ENCODE measurements at regions not wholly inside any gene's neighbourhood (a gene's known extent, or its start where the extent isn't known, plus 50 kb on each side); places are given as distances from the start of the nearest gene placed in this dataset.

DNA sequence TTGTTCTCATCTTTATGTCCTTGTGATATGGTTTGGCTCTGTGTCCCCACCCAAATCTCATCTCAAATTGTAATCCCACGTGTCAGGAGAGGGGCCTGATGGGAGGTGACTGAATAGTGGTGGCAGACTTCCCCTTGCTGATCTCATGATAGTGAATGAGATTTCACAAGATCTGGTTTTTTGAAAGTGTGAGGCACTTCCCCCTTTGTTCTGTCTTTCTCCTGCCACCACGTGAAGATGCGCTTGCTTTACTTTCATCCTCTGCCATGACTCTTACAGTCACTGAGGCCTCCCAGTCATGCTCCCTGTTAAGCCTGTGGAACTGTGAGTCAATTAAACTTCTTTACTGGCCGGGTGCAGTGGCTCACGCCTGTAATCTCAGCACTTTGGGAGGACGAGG, 161.0 kb downstream of the HERPUD2 start:
- DNase-seq, result no peak

DNA sequence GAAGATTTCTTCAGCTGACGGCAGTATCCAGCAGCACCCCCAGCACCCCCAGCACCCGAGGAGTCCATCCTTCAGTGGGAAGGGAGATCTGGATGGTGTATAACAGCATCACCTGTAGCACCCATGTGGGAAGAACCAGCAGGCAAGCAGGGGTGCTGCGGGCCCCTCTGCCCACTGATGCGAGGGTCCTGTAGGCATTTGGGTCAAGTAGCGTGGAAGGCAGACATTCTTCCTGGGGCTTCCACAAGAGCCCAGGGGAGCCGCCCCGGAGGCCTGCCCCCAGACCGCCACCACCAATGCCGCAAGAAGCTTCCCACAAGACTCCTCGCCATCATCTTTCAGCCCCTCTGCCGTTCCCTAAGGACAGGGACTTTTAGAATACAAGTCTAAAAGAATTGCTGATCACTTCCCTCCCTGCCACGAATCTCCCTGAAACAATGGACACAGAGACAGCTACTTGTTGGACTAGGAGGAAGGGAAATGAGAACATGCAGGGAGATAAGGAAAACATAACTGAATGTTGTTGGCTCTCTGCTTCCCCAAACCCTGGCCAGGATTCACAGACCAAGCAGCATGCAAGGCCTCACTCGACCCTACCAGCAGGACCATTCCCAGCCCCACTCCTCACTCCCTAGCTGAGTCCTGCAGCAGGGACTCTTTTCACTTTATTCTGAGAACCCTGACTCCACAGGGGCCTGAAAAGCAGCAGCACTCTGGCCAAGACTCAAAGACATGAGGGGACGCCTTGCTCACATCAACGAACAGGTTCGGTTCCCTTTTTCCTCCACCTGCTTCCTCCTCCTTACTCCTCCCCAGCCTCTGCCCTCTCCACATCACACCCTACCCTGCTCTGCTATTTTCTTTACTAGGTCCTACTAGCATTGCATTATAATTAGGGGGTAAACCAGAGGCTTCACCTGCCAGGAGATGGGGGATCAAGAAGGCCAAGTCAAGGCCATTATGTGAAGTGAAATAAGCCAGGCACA, 164.5 kb downstream of the HERPUD2 start:
- DNase-seq, result no peak

DNA sequence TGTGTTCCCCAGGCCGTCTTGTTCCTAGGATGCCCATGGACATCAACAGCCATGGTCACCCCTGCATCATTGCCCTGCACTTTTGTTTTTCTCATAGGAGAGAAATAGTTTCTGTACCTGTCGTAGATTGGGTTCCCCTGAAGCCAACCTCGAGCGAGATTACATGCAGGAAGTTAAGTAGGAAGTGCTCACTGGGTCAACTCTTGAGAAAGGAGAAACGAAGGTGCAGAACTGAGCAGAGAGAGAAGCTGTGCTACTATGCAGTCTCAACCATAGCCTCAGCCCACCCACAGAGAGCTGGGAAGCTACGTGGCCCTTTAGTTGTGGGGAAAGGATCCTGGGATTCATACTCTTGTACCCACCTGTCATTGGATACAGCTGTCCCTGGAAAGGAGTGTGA, 165.2 kb downstream of the HERPUD2 start:
- no peak for DNase-seq

DNA sequence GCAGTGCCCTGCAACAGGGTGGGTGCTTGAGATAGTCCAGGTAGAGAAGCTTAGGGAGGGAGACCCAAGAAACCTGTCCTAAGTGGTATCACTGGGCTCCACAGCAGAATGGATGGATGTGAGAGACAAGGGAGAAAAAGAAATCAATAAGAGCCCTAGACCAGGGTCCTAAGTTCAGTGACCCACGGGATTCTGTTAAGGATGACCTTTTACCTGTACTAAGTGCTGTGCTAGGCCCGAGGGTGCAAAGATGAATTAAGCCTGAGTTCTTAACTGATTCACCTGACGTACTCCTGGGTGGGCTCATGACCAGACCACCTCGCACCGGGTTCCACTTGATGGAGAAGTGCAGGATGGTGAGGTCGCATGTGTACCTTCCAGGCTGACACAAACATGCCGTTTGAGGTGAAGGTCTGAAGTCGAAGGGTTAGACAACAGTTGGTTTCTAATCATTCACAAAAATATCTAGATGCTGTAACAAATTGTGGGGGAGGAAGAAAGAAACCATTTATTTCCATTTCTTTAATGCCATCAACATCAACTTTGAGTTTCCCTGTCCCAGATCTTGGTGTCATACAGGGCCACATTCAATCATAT, 166.5 kb downstream of the HERPUD2 start:
- DNase-seq, result no peak

DNA sequence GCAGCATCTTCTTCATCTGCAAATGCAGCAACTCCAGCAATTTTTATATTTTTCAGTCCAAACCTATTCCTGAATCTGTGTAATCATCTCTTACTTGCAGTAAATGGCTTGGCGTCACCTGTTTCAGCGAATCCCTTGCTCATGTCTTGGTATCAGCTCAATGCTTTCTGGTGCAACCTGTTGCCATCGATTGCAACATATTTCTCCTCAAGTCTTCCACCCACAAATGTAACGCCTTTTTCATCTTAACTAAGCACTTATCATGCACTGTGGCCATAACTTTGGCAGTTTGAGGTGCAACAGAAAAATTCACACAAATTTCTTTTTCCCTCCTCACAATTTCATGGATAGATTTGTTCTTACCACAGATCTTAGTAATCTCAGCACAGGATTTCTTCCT, 168.3 kb downstream of the HERPUD2 start:
- DNase-seq, result no peak

DNA sequence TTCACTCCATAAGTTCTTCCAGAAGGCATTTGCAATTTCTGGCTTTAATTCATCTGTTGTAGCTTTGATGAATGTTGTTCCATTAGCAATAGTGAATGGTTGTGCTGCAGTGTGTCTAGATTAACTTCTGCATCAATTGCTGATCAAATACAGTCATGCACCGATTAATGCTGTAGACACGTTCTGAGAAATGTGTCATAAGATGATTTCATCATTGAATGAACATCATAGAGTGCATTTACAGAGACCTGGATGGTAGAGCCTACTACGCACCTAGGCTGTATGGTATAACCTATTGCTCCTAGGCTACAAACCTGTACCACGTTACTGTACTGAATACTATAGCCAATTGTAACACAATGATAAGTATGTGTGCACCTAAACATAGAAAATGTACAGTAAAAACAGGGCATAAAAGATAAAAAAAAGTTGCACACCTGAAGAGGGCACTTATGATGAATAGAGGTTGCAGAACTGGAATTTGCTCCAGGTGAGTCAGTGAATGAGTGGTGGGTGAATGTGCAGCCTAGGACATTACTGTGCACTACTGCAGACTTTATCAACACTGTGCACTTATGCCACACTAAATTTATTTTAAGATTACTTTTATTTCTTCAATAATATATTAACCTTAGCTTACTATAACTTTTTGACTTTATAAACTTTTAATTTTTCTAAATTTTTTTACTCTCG, 170.7 kb downstream of the HERPUD2 start:
- DNase-seq, result no peak

DNA sequence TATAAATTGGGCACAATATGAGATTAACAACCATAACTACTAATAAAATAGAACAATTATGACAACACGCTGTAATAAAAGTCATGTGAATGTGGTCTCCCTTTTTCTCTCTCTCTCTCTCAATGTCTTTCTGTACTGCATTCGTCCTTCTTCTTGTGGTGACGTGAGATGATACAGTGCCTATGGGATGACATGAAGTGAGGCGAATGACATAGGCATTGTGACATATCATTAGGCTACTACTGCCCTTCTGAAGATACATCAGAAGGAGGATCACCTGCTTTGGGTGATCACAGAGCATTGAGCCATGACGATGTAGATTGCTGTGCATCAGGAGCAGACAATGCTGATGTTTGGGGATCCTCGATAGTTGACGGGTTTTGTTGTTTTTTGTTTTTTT, 171.6 kb downstream of the HERPUD2 start:
- DNase-seq, result no peak

DNA sequence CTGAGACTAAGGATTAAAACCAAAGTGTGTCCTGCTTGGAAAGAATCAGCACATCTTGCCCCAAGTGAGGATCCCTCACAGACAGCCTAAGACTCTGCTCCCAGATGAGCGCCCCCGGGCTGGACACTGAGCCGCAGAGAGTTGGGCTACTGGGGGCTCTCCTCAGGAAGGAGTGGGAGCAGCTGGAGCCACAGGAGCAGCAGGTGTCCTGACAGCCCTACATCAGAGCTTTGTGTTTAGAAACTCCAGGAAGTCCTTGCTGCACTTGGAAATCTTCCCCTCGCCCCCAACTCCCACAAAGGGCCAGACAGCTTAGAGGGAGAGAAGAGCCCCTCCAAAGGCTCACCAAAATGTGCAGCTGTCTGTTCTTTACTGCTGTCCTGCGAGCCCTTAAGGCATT, 172.2 kb downstream of the HERPUD2 start:
- no peak for DNase-seq

DNA sequence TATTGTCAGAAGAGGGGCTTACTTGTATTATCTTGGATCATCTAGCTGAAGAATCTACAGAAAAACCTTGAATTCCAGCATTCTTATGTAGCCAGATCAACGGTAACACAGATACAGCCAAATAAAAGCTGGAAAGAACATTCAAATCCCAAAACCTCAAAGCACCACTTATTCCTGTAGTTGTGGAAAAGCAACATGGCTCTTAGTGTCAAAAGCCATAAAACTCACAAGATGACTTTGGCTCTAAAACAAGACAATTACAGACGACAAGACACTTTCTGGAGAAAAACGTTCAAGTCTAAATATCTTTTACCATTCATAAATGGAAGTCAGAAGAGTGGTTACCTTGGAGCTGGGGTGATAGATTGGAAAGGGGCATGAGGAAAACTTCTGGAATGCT, 173.0 kb downstream of the HERPUD2 start:
- DNase-seq, result no peak

DNA sequence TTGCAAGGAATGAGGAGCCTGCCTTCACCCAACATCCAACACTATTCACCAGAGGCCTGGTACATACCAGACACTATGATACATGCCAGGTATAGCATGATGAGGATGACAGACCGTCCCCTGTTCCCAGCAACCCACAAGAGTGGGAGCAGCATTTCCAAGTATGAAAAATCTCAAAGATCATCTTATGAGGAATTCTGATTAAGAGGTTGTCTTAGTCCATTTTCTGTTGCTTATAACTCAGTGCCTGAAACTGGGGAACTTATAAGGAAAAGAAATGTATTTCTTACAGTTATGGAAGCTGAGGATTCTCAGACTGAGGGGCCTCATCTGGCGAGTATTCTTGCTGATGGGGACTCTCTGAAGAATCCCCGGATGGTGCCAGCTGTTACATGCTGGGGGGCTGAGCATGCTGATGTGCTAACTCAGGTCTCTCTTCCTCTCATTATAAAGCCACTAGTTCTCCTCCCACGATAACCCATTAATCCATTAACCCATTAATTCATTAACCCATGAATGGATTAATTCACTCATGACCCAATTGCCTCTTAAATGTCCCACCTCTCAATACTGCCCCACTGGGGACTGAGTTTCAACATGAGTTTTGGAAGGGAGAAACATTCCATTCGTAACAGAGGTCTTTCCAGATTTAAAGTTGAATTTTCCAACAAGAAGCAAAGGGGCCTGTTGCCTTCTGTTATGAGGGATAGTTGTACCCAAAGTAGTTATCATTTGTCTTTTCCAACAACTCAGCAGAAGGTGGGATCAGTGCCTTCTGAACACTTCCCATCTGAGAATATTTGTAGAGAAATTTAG, 173.9 kb downstream of the HERPUD2 start:
- no peak for DNase-seq

DNA sequence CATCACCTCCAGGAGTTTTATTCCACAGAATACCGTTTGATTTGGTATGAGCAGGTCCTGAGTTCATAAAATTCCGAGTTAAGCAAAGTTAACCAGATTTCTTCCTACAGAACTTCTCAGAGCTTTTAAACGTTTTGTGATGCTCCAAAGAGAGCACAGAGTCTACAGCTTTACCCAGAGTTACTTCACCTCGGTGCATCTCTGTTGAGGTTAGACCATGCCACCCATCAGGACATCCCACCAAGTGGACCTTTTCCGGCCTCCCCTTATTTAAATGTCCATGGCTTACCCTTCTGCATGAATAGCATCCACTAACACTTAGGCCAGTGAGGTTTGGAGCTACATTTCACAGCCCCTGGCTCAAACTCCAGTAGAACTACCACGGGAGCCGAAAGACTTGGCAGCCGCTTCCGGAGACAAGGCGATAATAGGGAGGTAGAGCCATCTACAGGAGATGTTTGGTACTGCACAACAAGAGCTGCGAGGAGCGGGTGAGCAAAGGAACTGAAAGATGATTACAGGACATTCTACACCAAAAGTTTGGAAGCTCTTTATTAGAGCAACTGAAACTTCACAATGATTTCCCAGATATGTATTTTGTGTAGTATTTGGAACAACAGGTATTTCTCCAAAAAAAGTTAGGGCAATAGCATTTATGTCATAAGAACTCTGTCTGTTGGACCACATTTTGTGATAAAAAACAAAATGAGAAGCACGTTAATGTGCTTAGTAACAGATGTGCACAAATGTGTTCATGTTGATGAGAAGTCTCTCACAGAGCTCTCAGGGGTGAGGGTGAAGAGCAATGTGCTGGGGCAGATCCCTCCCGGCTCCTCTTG, 174.7 kb downstream of the HERPUD2 start:
- peak; percentile 51 to 64 for DNase-seq

DNA sequence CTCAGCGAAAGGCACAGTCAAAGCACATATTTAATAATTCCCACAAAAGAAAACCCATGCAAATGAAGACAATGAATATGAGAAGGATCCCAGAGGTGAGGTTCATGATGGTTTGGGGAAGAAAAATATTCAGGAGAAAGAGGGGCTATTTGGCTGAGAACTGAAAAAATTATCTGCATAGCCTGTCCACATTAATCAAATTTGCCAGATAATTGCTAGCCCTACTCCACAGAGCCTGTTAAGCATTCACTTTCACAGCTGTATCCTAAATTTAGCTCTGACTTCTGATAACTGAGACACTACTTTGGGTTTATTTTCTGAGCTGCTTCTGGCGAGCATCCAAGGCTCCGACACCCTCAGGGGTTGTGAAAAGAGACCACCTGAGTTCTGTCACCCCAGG, 176.2 kb downstream of the HERPUD2 start:
- no peak for DNase-seq

DNA sequence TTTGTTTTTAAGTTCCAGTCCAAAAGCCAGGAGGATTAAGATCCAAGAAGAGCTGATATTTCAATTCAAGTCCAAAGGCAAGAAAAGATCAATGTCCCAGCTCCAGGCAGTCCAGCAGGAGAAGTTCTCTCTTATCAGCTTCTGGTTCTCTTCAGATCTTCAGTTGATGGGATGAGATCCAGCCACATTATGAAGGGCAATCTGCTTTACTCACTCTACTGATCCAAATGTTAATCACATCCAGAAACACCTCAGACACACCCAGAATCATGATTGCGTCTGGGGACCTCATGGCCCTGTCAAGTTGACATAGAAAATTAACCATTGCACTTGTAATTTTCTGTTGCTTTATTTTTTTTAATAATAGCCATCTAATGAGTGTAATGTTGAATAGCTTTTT, 178.4 kb downstream of the HERPUD2 start:
- no peak for DNase-seq

DNA sequence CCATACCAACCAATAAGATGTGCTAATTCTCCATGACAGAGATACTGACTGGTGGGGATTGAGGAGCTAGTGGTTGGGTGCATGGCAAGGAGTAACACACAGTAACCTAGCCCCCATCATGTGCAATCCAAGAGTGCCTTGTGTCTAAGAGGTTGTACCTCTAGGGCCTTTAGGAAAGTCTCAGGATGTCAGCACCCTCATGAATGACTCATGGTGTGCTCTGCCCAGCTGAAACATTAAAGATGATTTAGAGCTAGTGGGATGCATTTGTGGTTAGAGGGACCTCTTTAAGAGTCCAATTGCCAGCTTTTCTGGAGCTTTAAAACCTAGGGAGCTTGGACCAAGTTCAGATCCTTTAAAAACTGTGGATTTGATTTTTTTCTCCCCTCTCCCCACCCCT, 181.1 kb downstream of the HERPUD2 start:
- no peak for DNase-seq

DNA sequence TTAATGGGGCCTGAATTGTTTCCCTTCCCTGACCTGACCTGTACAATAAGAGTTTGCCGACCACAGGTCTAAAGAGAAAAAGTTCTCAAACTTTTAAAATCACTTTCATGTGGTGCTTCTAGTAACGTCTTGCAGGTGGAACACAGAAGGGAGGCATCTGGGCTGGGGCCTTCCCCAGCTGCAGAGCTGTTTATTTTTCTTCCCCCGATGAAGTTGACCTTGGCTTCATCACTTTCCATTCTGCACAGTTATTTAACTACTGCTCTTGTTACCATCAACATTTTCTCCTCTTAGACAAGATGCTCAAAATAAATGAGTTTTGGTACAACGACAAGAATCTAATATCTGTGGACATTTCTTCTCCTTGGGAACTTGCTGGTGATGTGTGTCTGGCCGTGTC, 181.7 kb downstream of the HERPUD2 start:
- no peak for DNase-seq

DNA sequence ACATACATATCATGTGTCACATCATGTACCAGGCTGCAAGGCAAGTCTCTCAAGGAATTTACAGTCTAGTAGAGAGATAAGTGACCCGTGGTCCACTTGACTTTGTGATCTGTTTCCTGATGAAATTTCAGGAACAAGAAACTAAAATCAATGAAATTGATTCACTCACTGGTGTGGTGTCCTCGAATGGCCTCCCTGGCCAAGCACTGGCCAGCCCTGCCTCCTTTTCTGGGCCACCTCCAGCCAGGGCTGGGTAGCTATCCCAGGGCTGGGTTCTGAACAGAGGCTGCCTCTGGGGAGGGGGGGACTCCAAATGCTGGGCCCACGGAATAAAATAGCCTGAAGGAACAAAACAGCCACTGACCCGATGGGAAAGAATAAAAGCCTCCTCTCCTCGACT, 182.2 kb downstream of the HERPUD2 start:
- DNase-seq, result no peak

DNA sequence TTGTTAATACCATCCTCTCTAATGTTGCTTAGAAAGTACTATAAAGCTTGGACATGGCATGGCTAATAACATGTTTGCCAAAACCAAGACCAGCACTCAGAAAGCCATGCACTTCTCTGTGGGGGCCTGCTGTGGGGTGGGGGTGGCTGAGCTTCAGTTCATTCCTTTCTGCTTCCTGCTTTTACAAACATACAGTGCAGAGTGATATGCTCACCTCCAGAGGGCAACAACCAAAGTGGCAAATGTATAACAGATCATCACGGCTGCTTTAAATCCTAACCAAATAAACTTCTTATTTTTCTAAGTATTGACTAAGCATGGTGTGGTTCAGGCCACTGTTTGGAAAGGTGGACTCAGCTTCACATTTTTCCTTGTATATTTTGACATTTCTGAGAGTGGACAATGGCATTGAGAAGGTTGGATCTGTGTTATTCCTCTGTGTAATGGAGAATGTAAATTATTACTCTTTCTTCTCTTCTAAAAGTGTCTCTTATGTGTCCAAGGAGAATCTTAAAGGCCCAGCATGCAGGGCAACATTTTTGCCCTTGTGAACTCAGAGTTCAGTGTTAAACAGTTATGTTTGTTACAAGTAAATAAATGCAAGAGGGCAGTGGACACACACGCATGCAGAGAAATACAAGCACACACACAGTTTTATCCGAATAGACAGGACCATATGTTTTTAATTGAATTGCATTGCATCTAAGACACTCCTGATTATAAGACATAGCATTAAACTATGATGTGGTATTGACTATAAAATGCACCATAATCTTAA, 186.1 kb downstream of the HERPUD2 start:
- no peak for DNase-seq

DNA sequence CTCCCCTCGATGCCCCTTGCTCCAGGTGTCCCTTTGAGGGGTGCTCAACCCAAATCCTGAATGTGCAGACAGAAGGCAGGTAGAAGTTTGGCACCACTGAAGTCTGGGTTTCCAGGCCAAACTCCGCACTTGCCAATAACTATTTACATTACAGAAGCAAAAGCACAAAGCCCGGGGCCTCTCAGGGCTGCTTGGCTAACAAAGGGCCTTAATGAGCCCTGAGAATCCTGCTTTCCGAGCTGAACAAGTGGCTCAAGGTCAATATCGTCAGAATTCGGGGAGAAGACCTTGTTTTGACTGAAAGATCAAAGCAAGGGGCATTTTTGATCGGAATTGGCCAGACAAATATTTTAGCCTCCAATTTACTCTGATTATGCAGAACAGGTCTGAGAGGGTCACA, 189.9 kb downstream of the HERPUD2 start:
- DNase-seq, result no peak

DNA sequence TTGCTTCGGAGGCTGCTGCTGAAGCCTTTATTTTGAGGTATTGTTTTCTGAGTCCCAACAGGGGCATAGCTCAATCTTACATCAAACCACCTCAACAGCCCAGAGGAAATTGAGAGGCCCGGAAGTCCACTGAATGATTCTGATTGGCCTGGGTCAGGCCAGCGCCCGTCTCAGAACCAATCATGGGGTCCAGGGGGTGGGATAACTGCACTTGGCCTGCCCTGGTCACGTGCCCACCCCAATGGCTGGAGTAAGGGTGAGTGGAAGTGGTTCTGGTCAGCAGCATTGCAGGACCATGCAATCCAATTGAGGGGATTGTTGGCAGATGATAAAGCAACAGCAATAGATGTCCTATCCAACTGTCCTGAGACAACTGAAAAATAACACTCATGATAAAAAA, 190.6 kb downstream of the HERPUD2 start:
- DNase-seq, result no peak

DNA sequence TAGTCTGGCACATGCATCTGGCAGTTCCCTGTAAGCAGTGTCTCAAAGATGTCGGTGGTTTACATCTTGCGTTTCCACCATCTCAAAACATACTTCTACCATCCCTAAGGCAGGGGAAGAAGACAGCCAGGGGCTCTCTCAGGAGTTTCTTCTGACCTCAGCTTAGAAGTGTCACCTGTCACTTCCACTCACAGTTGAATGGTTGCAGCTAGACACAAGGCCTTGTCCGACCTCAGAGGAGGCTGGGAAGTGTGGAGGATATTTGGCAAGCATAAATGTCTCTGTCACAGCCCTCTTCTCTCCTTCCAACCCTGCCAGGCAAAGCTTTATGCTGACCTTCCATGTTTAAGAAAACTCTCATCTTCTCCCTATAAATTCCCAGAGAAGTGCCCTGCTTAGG, 193.3 kb downstream of the HERPUD2 start:
- DNase-seq, result no peak

DNA sequence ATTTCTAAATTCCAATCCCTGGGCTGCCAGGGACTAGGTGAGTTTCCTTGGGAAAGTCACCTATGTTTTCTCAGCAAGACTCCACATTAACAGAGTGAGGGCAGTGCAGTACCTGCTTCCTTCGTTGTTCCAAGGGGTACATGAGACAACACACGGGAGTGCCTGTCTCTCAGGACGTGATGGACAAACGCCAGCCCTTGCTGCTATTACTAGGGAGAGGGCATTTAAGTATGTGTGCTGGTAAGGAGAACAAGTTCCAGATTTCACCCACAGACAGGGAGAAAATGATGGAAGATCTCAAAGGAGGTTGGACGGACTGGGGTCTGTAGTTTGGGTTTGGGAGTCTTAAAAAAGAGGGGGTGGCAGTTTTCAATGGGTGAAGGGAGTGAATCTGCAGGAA, 195.7 kb downstream of the HERPUD2 start:
- no peak for DNase-seq
